Naive thymus-derived CD4-positive, alpha-beta T cell (primary cell): ENCODE measurements at regions not wholly inside any gene's neighbourhood (a gene's known extent, or its start where the extent isn't known, plus 50 kb on each side); places are given as distances from the start of the nearest gene placed in this dataset.

Experiments used
- ATAC-seq: fragments of 150-1000 bp; cut with Tn5 transposase; 2 replicates; pipeline ENCODE4 v1.10.0; 2021; ENCODE audit warnings: mild to moderate bottlenecking, moderate library complexity
- CTCF ChIA-PET: fragments of 350-600 bp; sonication (Branson Sonifier 250); formaldehyde crosslinking; loops from one replicate; lab custom pipeline; 2021; ENCODE audit warnings: antibody characterized with exemption; lab: Charles Lee
- POLR2A ChIA-PET: fragments of 350-600 bp; sonication (Branson Sonifier 250); formaldehyde crosslinking; loops from one replicate; lab custom pipeline; 2021; ENCODE audit warnings: antibody characterized with exemption, inconsistent platforms; lab: Charles Lee
- DNase-seq, 9 donors: peaks; one replicate each; pipeline versions ENCODE4 v3.0.0 to v3.0.0-alpha.2; 2020 to 2022; ENCODE audit warnings: mixed read lengths in 1 of 9
- H3K27ac ChIP-seq: one replicate; pipeline ENCODE4 v1.7.0; 2013; ENCODE audit warnings: mild to moderate bottlenecking, low read depth, low read length, moderate library complexity
- H3K27me3 ChIP-seq, 2 donors: one replicate each; pipeline ENCODE4 v1.7.0; 2013; ENCODE audit warnings: low read length in 2 of 2, mild to moderate bottlenecking in 2 of 2, moderate library complexity in 2 of 2; ENCODE audit not compliant: control insufficient read depth in 2 of 2, insufficient read depth in 2 of 2
- H3K36me3 ChIP-seq, 3 experiments: 1 replicate in 2 of 3; 2 replicates in 1 of 3; pipeline ENCODE4 v1.7.0; 2013; ENCODE audit warnings: low read length in 3 of 3, mild to moderate bottlenecking in 3 of 3, moderate library complexity in 1 of 3; ENCODE audit not compliant: insufficient read depth in 3 of 3, control insufficient read depth in 2 of 3
- H3K4me1 ChIP-seq, 2 donors: one replicate each; pipeline ENCODE4 v1.7.0; 2013; ENCODE audit warnings: low read length in 2 of 2, mild to moderate bottlenecking in 2 of 2, moderate library complexity in 1 of 2; ENCODE audit not compliant: control insufficient read depth in 2 of 2, insufficient read depth in 2 of 2
- H3K4me3 ChIP-seq: 2 replicates; pipeline ENCODE4 v1.7.0; 2013; ENCODE audit warnings: mild to moderate bottlenecking, low read length
- H3K9me3 ChIP-seq, 3 experiments: 1 replicate in 2 of 3; 2 replicates in 1 of 3; pipeline ENCODE4 v1.7.0; 2013; ENCODE audit warnings: low read length in 3 of 3; ENCODE audit not compliant: control insufficient read depth in 2 of 3
- H3K27ac Mint-ChIP-seq, 9 donors: one replicate each; pipeline ENCODE4 v1.8.0; 2020 to 2022; ENCODE audit warnings: mixed read lengths in 9 of 9, mild to moderate bottlenecking in 8 of 9, moderate library complexity in 5 of 9, inconsistent platforms in 2 of 9
- H3K27me3 Mint-ChIP-seq, 5 donors: one replicate each; pipeline ENCODE4 v1.8.0; 2021 to 2022; ENCODE audit warnings: mixed read lengths in 5 of 5, mild to moderate bottlenecking in 1 of 5
- H3K36me3 Mint-ChIP-seq, 5 donors: one replicate each; pipeline ENCODE4 v1.8.0; 2020 to 2022; ENCODE audit warnings: mixed read lengths in 5 of 5, mild to moderate bottlenecking in 3 of 5, inconsistent platforms in 1 of 5
- H3K4me1 Mint-ChIP-seq, 7 donors: one replicate each; pipeline ENCODE4 v1.8.0; 2020 to 2022; ENCODE audit warnings: mixed read lengths in 7 of 7, mild to moderate bottlenecking in 3 of 7, inconsistent platforms in 1 of 7
- H3K4me3 Mint-ChIP-seq, 10 donors: one replicate each; pipeline ENCODE4 v1.8.0; 2020 to 2022; ENCODE audit warnings: mild to moderate bottlenecking in 10 of 10, mixed read lengths in 10 of 10, moderate library complexity in 6 of 10, inconsistent platforms in 2 of 10
- H3K9me3 Mint-ChIP-seq, 11 donors: one replicate each; pipeline ENCODE4 v1.8.0; 2020 to 2022; ENCODE audit warnings: mixed read lengths in 11 of 11, mild to moderate bottlenecking in 4 of 11, inconsistent platforms in 1 of 11, moderate library complexity in 1 of 11
- intact Hi-C, 2 donors: fragments of 100-400 bp; cut with micrococcal nuclease; formaldehyde crosslinking; loops; one replicate each; pipeline ENCODE4 v1.15.1; 2023

- DNase-seq (no peak), ATAC-seq (no peak)
- Histone ChIP-seq H3K4me1 (no peaks in the 10 kb centered on the region), H3K36me3 (no peaks in the 10 kb centered on the region), H3K27me3 (no peaks in the 10 kb centered on the region), H3K4me3 (no peak overlapping the region), H3K9me3 (no peaks in the 10 kb centered on the region), H3K27ac (no peak overlapping the region)
- ChIA-PET POLR2A (interaction anchor here (0.7 kb wide), 1 partner anchor 56 kb away, joined by 3 read pairs; no protein-coding TSS in a partner anchor), CTCF (no interaction called here)
- peaks cover 0 to 2% (median 0%) of the 10 kb centered on the region in 7 donors for H3K4me1 Mint-ChIP-seq
- no peaks in the 10 kb centered on the region for H3K36me3 Mint-ChIP-seq
- intact Hi-C loops = no loop called here
- H3K27me3 Mint-ChIP-seq = peaks cover 4 to 16% (median 6%) of the 10 kb centered on the region in 5 donors
- no peak overlapping the region for H3K4me3 Mint-ChIP-seq
- H3K27ac Mint-ChIP-seq = no peak overlapping the region
- peaks cover 0 to 5% (median 0%) of the 10 kb centered on the region in 11 donors for H3K9me3 Mint-ChIP-seq
Observed at GRCh38 chr6:100186552-100186951, 192.5 kb upstream of the MCHR2 start.

- intact Hi-C loops = no loop called here
- Histone ChIP-seq H3K27me3 (no peaks in the 10 kb centered on the region), H3K4me3 (no peak overlapping the region), H3K36me3 (no peaks in the 10 kb centered on the region), H3K4me1 (no peaks in the 10 kb centered on the region), H3K27ac (no peak overlapping the region), H3K9me3 (no peaks in the 10 kb centered on the region)
- no peak for DNase-seq
- ChIA-PET POLR2A (no interaction called here), CTCF (no interaction called here)
- Mint-ChIP-seq H3K4me1 (peaks cover 0 to 2% (median 0%) of the 10 kb centered on the region in 7 donors), H3K27ac (no peak overlapping the region), H3K9me3 (peaks cover 0 to 4% (median 0%) of the 10 kb centered on the region in 11 donors), H3K4me3 (no peak overlapping the region), H3K36me3 (no peaks in the 10 kb centered on the region), H3K27me3 (peaks cover 4 to 15% (median 11%) of the 10 kb centered on the region in 5 donors)
- ATAC-seq = no peak
Observed at GRCh38 chr6:100185615-100186014, 191.6 kb upstream of the MCHR2 start.

DNA sequence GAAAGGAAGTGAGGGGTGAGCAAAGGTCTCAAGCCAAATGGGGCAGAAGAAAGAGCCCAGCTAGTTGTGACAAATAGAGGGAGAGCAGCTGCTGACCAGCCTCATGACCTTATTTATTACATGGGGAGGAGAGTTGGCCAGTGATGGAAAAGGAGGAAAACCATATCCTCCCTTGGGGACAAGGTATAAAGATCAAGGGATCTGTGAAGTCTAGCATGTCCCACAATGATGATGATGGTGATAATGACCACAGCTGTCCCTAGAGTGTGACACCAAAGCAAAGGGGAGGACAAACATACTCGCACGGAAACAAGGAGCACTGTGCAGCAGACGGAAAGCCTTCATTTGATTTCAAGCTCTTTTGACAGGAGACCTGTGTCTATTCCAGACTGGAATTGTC is 190.4 kb upstream of the MCHR2 start:
- POLR2A ChIA-PET = interaction anchor here (0.6 kb wide), 1 partner anchor 17 kb away, joined by 4 read pairs; no protein-coding TSS in a partner anchor
- H3K4me3 ChIP-seq = no peak overlapping the region
- Mint-ChIP-seq H3K36me3 (no peaks in the 10 kb centered on the region), H3K4me3 (no peak overlapping the region), H3K27ac (no peak overlapping the region), H3K27me3 (peaks cover 4 to 15% (median 12%) of the 10 kb centered on the region in 5 donors), H3K4me1 (peaks cover 0 to 2% (median 0%) of the 10 kb centered on the region in 7 donors), H3K9me3 (peaks cover 0 to 8% (median 0%) of the 10 kb centered on the region in 11 donors)
- CTCF ChIA-PET = no interaction called here
- no peaks in the 10 kb centered on the region for H3K27me3 ChIP-seq
- no peaks in the 10 kb centered on the region for H3K36me3 ChIP-seq
- H3K9me3 ChIP-seq = no peaks in the 10 kb centered on the region
- ATAC-seq (no peak), DNase-seq (no peak)
- H3K27ac ChIP-seq = no peak overlapping the region
- no peaks in the 10 kb centered on the region for H3K4me1 ChIP-seq
- intact Hi-C loops = no loop called here

- H3K27me3 Mint-ChIP-seq = peaks cover 6 to 20% (median 15%) of the 10 kb centered on the region in 5 donors
- peaks cover 0 to 6% (median 0%) of the 10 kb centered on the region in 11 donors for H3K9me3 Mint-ChIP-seq
- no peak overlapping the region for H3K4me3 ChIP-seq
- intact Hi-C loops = no loop called here
- ChIA-PET CTCF (no interaction called here), POLR2A (no interaction called here)
- H3K9me3 ChIP-seq = no peaks in the 10 kb centered on the region
- H3K4me1 Mint-ChIP-seq = peaks cover 0 to 2% (median 0%) of the 10 kb centered on the region in 7 donors
- no peak for DNase-seq
- H3K27me3 ChIP-seq = no peaks in the 10 kb centered on the region
- H3K27ac ChIP-seq = no peak overlapping the region
- H3K27ac Mint-ChIP-seq = no peak overlapping the region
- no peaks in the 10 kb centered on the region for H3K4me1 ChIP-seq
- H3K36me3 ChIP-seq = no peaks in the 10 kb centered on the region
- H3K4me3 Mint-ChIP-seq = no peak overlapping the region
- ATAC-seq = no peak
- H3K36me3 Mint-ChIP-seq = no peaks in the 10 kb centered on the region
Observed at GRCh38 chr6:100182313-100182712, 188.3 kb upstream of the MCHR2 start.

DNA sequence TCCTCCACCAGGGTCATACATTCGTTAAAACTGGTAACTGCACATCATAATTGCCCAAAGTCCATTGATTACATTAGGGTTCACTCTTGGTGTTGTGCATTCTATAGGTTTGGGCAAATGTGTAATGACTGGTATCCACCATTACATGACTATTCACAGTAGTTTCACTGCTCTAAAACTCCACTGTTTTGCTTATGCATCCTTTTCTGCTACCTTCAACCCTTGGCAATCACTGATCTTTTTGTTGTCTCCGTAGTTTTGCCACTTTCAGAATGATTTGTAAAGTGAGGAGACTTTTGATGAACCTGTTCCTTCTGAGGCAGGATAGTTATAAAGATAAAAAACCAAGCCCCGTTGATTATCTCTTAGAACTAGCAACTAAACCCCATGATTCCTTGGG is 187.3 kb upstream of the MCHR2 start:
- no peak overlapping the region for H3K27ac Mint-ChIP-seq
- intact Hi-C loops = no loop called here
- Histone ChIP-seq H3K4me3 (no peak overlapping the region), H3K36me3 (no peaks in the 10 kb centered on the region), H3K27ac (no peak overlapping the region), H3K4me1 (no peaks in the 10 kb centered on the region), H3K9me3 (no peaks in the 10 kb centered on the region), H3K27me3 (no peaks in the 10 kb centered on the region)
- H3K36me3 Mint-ChIP-seq = no peaks in the 10 kb centered on the region
- peaks cover 0 to 6% (median 0%) of the 10 kb centered on the region in 11 donors for H3K9me3 Mint-ChIP-seq
- H3K27me3 Mint-ChIP-seq = peaks cover 6 to 20% (median 15%) of the 10 kb centered on the region in 5 donors
- no peak for ATAC-seq
- POLR2A ChIA-PET = no interaction called here
- H3K4me3 Mint-ChIP-seq = no peak overlapping the region
- CTCF ChIA-PET = no interaction called here
- peaks cover 0 to 2% (median 0%) of the 10 kb centered on the region in 7 donors for H3K4me1 Mint-ChIP-seq
- DNase-seq = no peak

- ATAC-seq = no peak
- intact Hi-C loops = no loop called here
Observed at GRCh38 chr6:100179576-100179975, 185.6 kb upstream of the MCHR2 start.

DNA sequence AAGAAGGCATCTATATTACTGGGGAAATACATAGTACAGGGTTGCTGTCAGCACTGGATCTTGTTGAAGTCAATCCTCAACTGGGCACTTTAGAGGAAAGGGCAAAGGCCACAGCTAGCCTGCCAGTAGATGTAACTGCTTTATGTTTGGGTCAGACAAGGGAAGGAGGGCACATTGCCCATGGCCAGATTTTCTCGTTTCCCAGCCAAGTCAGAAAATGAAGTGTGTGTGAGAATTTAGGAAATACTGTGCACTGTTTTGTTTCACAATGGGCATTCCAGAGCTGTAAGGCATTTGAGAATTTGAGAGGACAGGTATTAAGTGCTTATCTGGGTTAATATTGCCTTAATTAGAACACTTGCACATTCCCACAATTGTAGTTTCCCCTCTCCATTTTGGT is 183.9 kb upstream of the MCHR2 start:
- no peak for ATAC-seq
- Histone ChIP-seq H3K27me3 (no peaks in the 10 kb centered on the region), H3K36me3 (no peaks in the 10 kb centered on the region), H3K9me3 (no peaks in the 10 kb centered on the region), H3K4me1 (no peaks in the 10 kb centered on the region), H3K4me3 (no peak overlapping the region), H3K27ac (no peak overlapping the region)
- Mint-ChIP-seq H3K4me3 (no peak overlapping the region), H3K9me3 (peaks cover 0 to 6% (median 0%) of the 10 kb centered on the region in 11 donors), H3K27me3 (peaks cover 6 to 20% (median 11%) of the 10 kb centered on the region in 5 donors), H3K36me3 (no peaks in the 10 kb centered on the region), H3K4me1 (peaks cover 0 to 2% (median 0%) of the 10 kb centered on the region in 7 donors), H3K27ac (no peak overlapping the region)
- POLR2A ChIA-PET = no interaction called here
- no peak for DNase-seq
- intact Hi-C loops = loop anchor here in 1 of 2 donors (2.0 kb wide), 1 partner anchor 301 kb away; no protein-coding TSS in a partner anchor
- CTCF ChIA-PET = no interaction called here

More at GRCh38 chr6:100179576-100179975, 185.6 kb upstream of the MCHR2 start:
- Mint-ChIP-seq H3K27ac (no peak overlapping the region), H3K9me3 (peaks cover 0 to 6% (median 0%) of the 10 kb centered on the region in 11 donors), H3K27me3 (peaks cover 6 to 20% (median 15%) of the 10 kb centered on the region in 5 donors), H3K36me3 (no peaks in the 10 kb centered on the region), H3K4me1 (peaks cover 0 to 2% (median 0%) of the 10 kb centered on the region in 7 donors), H3K4me3 (no peak overlapping the region)
- H3K27me3 ChIP-seq = no peaks in the 10 kb centered on the region
- no peaks in the 10 kb centered on the region for H3K36me3 ChIP-seq
- H3K4me1 ChIP-seq = no peaks in the 10 kb centered on the region
- CTCF ChIA-PET = no interaction called here
- no peak overlapping the region for H3K4me3 ChIP-seq
- no peaks in the 10 kb centered on the region for H3K9me3 ChIP-seq
- H3K27ac ChIP-seq = no peak overlapping the region
- no peak for DNase-seq
- POLR2A ChIA-PET = no interaction called here
